ENCODE measurements at regions not wholly inside any gene's neighbourhood (a gene's known extent, or its start where the extent isn't known, plus 50 kb on each side); places are given as distances from the start of the nearest gene placed in this dataset.

- no peak for ATAC-seq
Measured at GRCh38 chr6:7664003-7664402, 61.9 kb upstream of the BMP6 start.

GRCh38 chr6:7668936-7669335 lies 57.0 kb upstream of the BMP6 start:
- no peak for ATAC-seq

- no peak for ATAC-seq
Measured at GRCh38 chr6:7669742-7670141, 56.2 kb upstream of the BMP6 start.

- ATAC-seq: no peak
Measured at GRCh38 chr6:7671076-7671475, 54.8 kb upstream of the BMP6 start.

GRCh38 chr6:7671581-7671980 lies 54.3 kb upstream of the BMP6 start:
- no peak for ATAC-seq

GRCh38 chr6:7672066-7673062 lies 53.5 kb upstream of the BMP6 start:
- peak; percentile 79 for ATAC-seq

- peak; percentile 94 for ATAC-seq
Measured at GRCh38 chr6:7673063-7673536, 52.8 kb upstream of the BMP6 start.

GRCh38 chr6:7674291-7674690 lies 51.6 kb upstream of the BMP6 start:
- no peak for ATAC-seq

GRCh38 chr6:7675353-7675945 lies 50.5 kb upstream of the BMP6 start:
- ATAC-seq: no peak
